ENCODE measurements at regions not wholly inside any gene's neighbourhood (a gene's known extent, or its start where the extent isn't known, plus 50 kb on each side); places are given as distances from the start of the nearest gene placed in this dataset.
A peak's percentile ranks its signal among the peaks of the same experiment; 100 is the strongest.

DNA sequence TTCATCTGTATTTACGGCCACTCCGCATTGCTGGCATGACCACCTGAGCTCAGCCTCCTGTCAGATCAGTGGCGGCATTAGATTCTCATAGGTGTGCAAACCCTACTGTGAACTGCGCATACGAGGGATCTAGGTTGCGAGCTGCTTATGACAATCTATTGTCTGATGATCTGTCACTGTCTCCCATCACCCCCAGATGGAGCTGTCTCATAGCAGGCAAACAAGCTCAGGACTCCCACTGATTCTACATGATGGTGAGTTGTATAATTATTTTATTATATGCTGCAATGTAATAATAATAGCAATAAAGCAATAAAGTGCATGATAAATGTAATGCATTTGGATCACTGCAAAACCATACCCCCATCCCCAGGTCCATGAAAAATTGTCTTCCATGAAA is 1172.9 kb upstream of the AUTS2 start:
- FAIRE-seq = no peak
- no peaks in the 10 kb centered on the region for H3K27me3 ChIP-seq (replicated peaks in 1 of 4; ENCODE audit: control insufficient read depth in 3 of 4, extremely low read depth in 1 of 4, insufficient read depth in 3 of 4, low read length in 3 of 4)
- POLR2A ChIA-PET (ENCODE audit: partially characterized antibody) = no interaction called here

More for the DNA sequence above, 1172.9 kb upstream of the AUTS2 start:
- no peak overlapping the region for H2BK5ac ChIP-seq (ENCODE audit: low read depth, low read length)
- H3K36me3 ChIP-seq (ENCODE audit: control insufficient read depth in 2 of 4, insufficient read depth in 4 of 4, low read length in 3 of 4) = no peaks in the 10 kb centered on the region
- no peak overlapping the region for H3K56ac ChIP-seq (replicated peaks; ENCODE audit: insufficient read length, low read depth, low read length)
- no peak overlapping the region for H3K4ac ChIP-seq (replicated peaks; ENCODE audit: insufficient read length, low read depth, low read length)
- H3K9me3 ChIP-seq (ENCODE audit: insufficient read depth in 2 of 2, low read depth in 1 of 2, low read length in 1 of 2) = no peaks in the 10 kb centered on the region
- no peak overlapping the region for H4K5ac ChIP-seq (ENCODE audit: insufficient read length, low read depth, low read length)
- no peak overlapping the region for H2BK20ac ChIP-seq (ENCODE audit: low read length)
- 92% methylated on average over 6 of the region's 6 CpGs; no CpG with 5 or more reads in 1 of the 2 experiments for WGBS, 2 experiments (ENCODE audit: extremely low coverage in 1 of 2, insufficient coverage in 1 of 2, insufficient read length in 1 of 2, insufficient replicate concordance in 2 of 2, low coverage in 1 of 2, low lambda C conversion rate in 2 of 2, missing lambda C conversion rate in 1 of 2)
- H3K9ac ChIP-seq (replicated peaks in 1 of 4; ENCODE audit: extremely low read depth in 1 of 4, low read depth in 3 of 4, low read length in 3 of 4) = no peak overlapping the region
- H4K91ac ChIP-seq (replicated peaks; ENCODE audit: insufficient read length, low read length) = no peak overlapping the region
- no peak overlapping the region for H2BK120ac ChIP-seq (replicated peaks; ENCODE audit: low read depth, low read length)
- H3K23me2 ChIP-seq (ENCODE audit: low read depth, low read length) = no peaks in the 10 kb centered on the region; the same call in 1 of the 2 replicates
- DNase-seq (ENCODE audit: low read depth in 1 of 2, low spot score in 2 of 2) = no peak
- no peaks in the 10 kb centered on the region for H3K79me1 ChIP-seq (ENCODE audit: low read depth, low read length)
- peak overlapping the region; percentile 96; the same call in 1 of the 2 replicates for H2BK12ac ChIP-seq (ENCODE audit: low read depth, low read length)
- H4K8ac ChIP-seq (ENCODE audit: extremely low read depth, insufficient read depth, low read length) = no peak overlapping the region
- no peaks in the 10 kb centered on the region for H4K20me1 ChIP-seq (replicated peaks in 1 of 2; ENCODE audit: control insufficient read depth in 1 of 2, insufficient read depth in 2 of 2, low read length in 2 of 2)
- TF ChIP-seq NANOG (IDR thresholded peaks at IDR 0.05; ENCODE audit: insufficient read depth, low read depth, low read length, poor library complexity, severe bottlenecking) (no peak), RAD21 (IDR thresholded peaks at IDR 0.05 in 1 of 2, conservative IDR thresholded peaks at IDR 0.05 in 1 of 2; ENCODE audit: low read depth in 2 of 2, low read length in 2 of 2) (peak; percentile 35 to 52; a peak in 3 of 4 replicates), CTCF (IDR thresholded peaks at IDR 0.05; ENCODE audit: control extremely low read depth in 1 of 3, insufficient read depth in 1 of 3, low read depth in 1 of 3, low read length in 3 of 3) (peak in 1 of 3 experiments; percentile 25; a peak in 2 of 4 replicates)
- no peak overlapping the region for H2BK15ac ChIP-seq (ENCODE audit: low read length)
- no peak overlapping the region for H3K23ac ChIP-seq (ENCODE audit: insufficient read length)
- no peak overlapping the region for H3K27ac ChIP-seq (ENCODE audit: low read depth, low read length)
- H3K4me3 ChIP-seq (ENCODE audit: extremely low read depth in 1 of 4, insufficient read depth in 2 of 4, low read depth in 3 of 4, low read length in 4 of 4) = no peak overlapping the region
- no peak overlapping the region for H3K14ac ChIP-seq (ENCODE audit: insufficient read length)
- no peaks in the 10 kb centered on the region for H3K79me2 ChIP-seq (ENCODE audit: control insufficient read depth in 1 of 2, insufficient read depth in 2 of 2, low read length in 2 of 2)
- H3K4me1 ChIP-seq (replicated peaks in 1 of 4; ENCODE audit: control insufficient read depth in 3 of 4, insufficient read depth in 4 of 4, low read length in 3 of 4) = peaks cover 0 to 7% (median 1%) of the 10 kb centered on the region in 4 experiments; a peak in 2 of 7 replicates
- H3K18ac ChIP-seq (ENCODE audit: extremely low read depth, low read length) = no peak overlapping the region
- CTCF ChIA-PET (ENCODE audit: partially characterized antibody) = interaction anchor here (0.5 to 2.1 kb wide), 9 partner anchors 10 to 280 kb away, joined by 3 to 7 read pairs (median 3); no protein-coding TSS in a partner anchor
- H2AK5ac ChIP-seq (ENCODE audit: low read depth, low read length) = no peak overlapping the region
- H2AFZ ChIP-seq (ENCODE audit: low read length) = no peak overlapping the region
- H3K4me2 ChIP-seq (ENCODE audit: insufficient read depth in 1 of 2, low read depth in 2 of 2, low read length in 2 of 2) = no peak overlapping the region

Measured in H1 (cell line).